Activated T-cell treated with anti-CD3 and anti-CD28 coated beads, Interleukin-2, amount 50 U/mL, for 48 hours (primary cell): ENCODE measurements at regions not wholly inside any gene's neighbourhood (a gene's known extent, or its start where the extent isn't known, plus 50 kb on each side); places are given as distances from the start of the nearest gene placed in this dataset.

ENCODE experiments used
- DNase-seq, 2 experiments: peaks; one replicate each; pipeline ENCODE4 v3.0.0-alpha.2; 2020

GRCh38 chr10:124301736-124302135, 117.0 kb downstream of the OAT start:
- DNase-seq, result no peak

- no peak for DNase-seq
Measured at GRCh38 chr10:124300735-124301134, 118.0 kb downstream of the OAT start.

GRCh38 chr10:124300224-124300623, 118.5 kb downstream of the OAT start:
- DNase-seq, result no peak

GRCh38 chr10:124299696-124300095, 119.0 kb downstream of the OAT start:
- no peak for DNase-seq

- DNase-seq, result no peak
Measured at GRCh38 chr10:124298891-124299290, 119.8 kb downstream of the OAT start.

- DNase-seq, result no peak
Measured at GRCh38 chr10:124296813-124297788, 121.6 kb downstream of the OAT start.

- no peak for DNase-seq
Measured at GRCh38 chr10:124296121-124296812, 122.5 kb downstream of the OAT start.

GRCh38 chr10:124294811-124295770, 123.6 kb downstream of the OAT start:
- no peak for DNase-seq

- no peak for DNase-seq
Measured at GRCh38 chr10:124293616-124294449, 124.9 kb downstream of the OAT start.

- no peak for DNase-seq
Measured at GRCh38 chr10:124292911-124293615, 125.7 kb downstream of the OAT start.

GRCh38 chr10:124291001-124291701, 127.6 kb downstream of the OAT start:
- DNase-seq, result no peak

GRCh38 chr10:124289851-124290795, 128.6 kb downstream of the OAT start:
- no peak for DNase-seq

- DNase-seq, result no peak
Measured at GRCh38 chr10:124288928-124289850, 129.5 kb downstream of the OAT start.

- no peak for DNase-seq
Measured at GRCh38 chr10:124288486-124288885, 130.2 kb downstream of the OAT start.

- DNase-seq, result no peak
Measured at GRCh38 chr10:124287791-124288190, 130.9 kb downstream of the OAT start.

- no peak for DNase-seq
Measured at GRCh38 chr10:124287071-124287685, 131.5 kb downstream of the OAT start.

GRCh38 chr10:124286621-124287020, 132.1 kb downstream of the OAT start:
- DNase-seq, result no peak
